ENCODE measurements at regions not wholly inside any gene's neighbourhood (a gene's known extent, or its start where the extent isn't known, plus 50 kb on each side); places are given as distances from the start of the nearest gene placed in this dataset.

- TF ChIP-seq POLR2A (IDR thresholded peaks at IDR 0.05) = no peak
- no peak for TF ChIP-seq CTCF (IDR thresholded peaks at IDR 0.05)
Observed at GRCh38 chr13:47564041-47564440, 437.0 kb downstream of the SUCLA2 start.
